ENCODE measurements at regions not wholly inside any gene's neighbourhood (a gene's known extent, or its start where the extent isn't known, plus 50 kb on each side); places are given as distances from the start of the nearest gene placed in this dataset.

DNA sequence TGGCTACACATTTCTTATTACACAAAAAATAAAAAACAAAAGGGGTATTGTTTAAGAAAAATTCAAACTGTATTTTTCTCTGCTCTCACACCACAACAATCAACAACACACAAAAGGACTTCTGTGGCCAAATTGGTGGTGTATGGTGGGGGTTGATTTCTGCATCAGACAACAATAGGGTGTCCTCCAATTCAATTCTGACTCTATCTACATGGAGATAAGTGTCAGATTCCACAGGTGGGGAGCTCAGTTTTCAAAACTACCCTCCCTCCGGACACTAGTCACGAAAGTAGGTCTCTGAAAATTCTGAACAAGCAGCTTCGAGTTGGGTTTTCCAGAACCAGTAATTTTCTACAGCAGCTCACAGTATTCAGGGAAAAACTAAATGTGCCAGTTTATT, 744.9 kb upstream of the NCAM2 start:
- TF ChIP-seq, protein P1, sequence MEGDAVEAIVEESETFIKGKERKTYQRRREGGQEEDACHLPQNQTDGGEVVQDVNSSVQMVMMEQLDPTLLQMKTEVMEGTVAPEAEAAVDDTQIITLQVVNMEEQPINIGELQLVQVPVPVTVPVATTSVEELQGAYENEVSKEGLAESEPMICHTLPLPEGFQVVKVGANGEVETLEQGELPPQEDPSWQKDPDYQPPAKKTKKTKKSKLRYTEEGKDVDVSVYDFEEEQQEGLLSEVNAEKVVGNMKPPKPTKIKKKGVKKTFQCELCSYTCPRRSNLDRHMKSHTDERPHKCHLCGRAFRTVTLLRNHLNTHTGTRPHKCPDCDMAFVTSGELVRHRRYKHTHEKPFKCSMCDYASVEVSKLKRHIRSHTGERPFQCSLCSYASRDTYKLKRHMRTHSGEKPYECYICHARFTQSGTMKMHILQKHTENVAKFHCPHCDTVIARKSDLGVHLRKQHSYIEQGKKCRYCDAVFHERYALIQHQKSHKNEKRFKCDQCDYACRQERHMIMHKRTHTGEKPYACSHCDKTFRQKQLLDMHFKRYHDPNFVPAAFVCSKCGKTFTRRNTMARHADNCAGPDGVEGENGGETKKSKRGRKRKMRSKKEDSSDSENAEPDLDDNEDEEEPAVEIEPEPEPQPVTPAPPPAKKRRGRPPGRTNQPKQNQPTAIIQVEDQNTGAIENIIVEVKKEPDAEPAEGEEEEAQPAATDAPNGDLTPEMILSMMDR (IDR thresholded peaks at IDR 0.05; ENCODE audit: low read length) = no peak
- no peak for TF ChIP-seq EZH2phosphoT487 (IDR thresholded peaks at IDR 0.05; ENCODE audit: low read length)
- no peak for TF ChIP-seq EZH2 (optimal IDR thresholded peaks at IDR 0.05; ENCODE audit: low read depth, low read length)

All from MM.1S (cell line).